HEK293 (cell line): ENCODE measurements at regions not wholly inside any gene's neighbourhood (a gene's known extent, or its start where the extent isn't known, plus 50 kb on each side); places are given as distances from the start of the nearest gene placed in this dataset.

ENCODE experiments used
- CTCF ChIA-PET: fragments of 350-600 bp; formaldehyde crosslinking; extraction: SDS; loops from one replicate; lab custom pipeline; 2021; ENCODE audit warnings: antibody characterized with exemption; lab: Yijun Ruan, JAX
- POLR2A ChIA-PET: fragments of 300-600 bp; formaldehyde crosslinking; extraction: SDS; loops from one replicate; lab custom pipeline; 2020; ENCODE audit warnings: antibody characterized with exemption, inconsistent platforms; lab: Yijun Ruan, JAX
- H3K27ac ChIP-seq: fragments of 200-500 bp; sonication (Bioruptor generic); 2 replicates; pipeline ENCODE4 v1.5.1; 2014; ENCODE audit warnings: low read depth, low read length, control low read depth, inconsistent platforms; ENCODE audit errors: extremely low read depth
- H3K36me3 ChIP-seq, 2 experiments: fragments of 200-500 bp in 1 of 2; sonication (Bioruptor generic) in 1 of 2; 1 replicate in 1 of 2; 2 replicates in 1 of 2; pipeline ENCODE4 v1.5.1; 2014 to 2017; ENCODE audit warnings: inconsistent platforms in 2 of 2, low read length in 2 of 2; ENCODE audit not compliant: control insufficient read depth in 2 of 2, insufficient read depth in 1 of 2
- H3K4me1 ChIP-seq: fragments of 200-500 bp; sonication (Bioruptor generic); 2 replicates; pipeline ENCODE4 v1.5.1; 2014; ENCODE audit warnings: mild to moderate bottlenecking, low read length, inconsistent platforms; ENCODE audit not compliant: control insufficient read depth, insufficient read depth
- H3K4me3 ChIP-seq: 2 replicates; pipeline ENCODE4 v1.5.1; 2011; ENCODE audit warnings: low read depth, mild to moderate bottlenecking, control low read depth, low read length, moderate library complexity
- H3K9me3 ChIP-seq: fragments of 200-500 bp; sonication (Bioruptor generic); 2 replicates; pipeline ENCODE4 v1.5.1; 2014; ENCODE audit warnings: low read depth, low read length, inconsistent platforms; ENCODE audit not compliant: control insufficient read depth, insufficient read depth
- BCL11B ChIP-seq: fragments of 450-650 bp; formaldehyde crosslinking; IDR thresholded peaks from 2 replicates; pipeline ENCODE4 v1.5.1; 2016; ENCODE audit warnings: low read depth, missing biosample characterization, missing genetic modification characterization
- GFI1B ChIP-seq: fragments of 450-650 bp; formaldehyde crosslinking; IDR thresholded peaks from 2 replicates; pipeline ENCODE4 v1.5.1; 2016; ENCODE audit warnings: missing biosample characterization, missing genetic modification characterization
- MYNN ChIP-seq: fragments of 450-650 bp; formaldehyde crosslinking; IDR thresholded peaks from 2 replicates; pipeline ENCODE4 v1.5.1; 2016; ENCODE audit warnings: missing biosample characterization, missing genetic modification characterization, borderline replicate concordance
- PBX3 ChIP-seq: sonication (generic); formaldehyde crosslinking; IDR thresholded peaks from 2 replicates; pipeline ENCODE4 v1.8.1; 2022; ENCODE audit warnings: mild to moderate bottlenecking, moderate library complexity, missing genetic modification reagents
- RBAK ChIP-seq: fragments of 450-650 bp; formaldehyde crosslinking; IDR thresholded peaks from 2 replicates; pipeline ENCODE4 v1.5.1; 2016; ENCODE audit warnings: missing biosample characterization, missing genetic modification characterization
- REST ChIP-seq: fragments of 450-650 bp; formaldehyde crosslinking; IDR thresholded peaks from 2 replicates; pipeline ENCODE4 v1.5.1; 2016; ENCODE audit warnings: missing biosample characterization, missing genetic modification characterization
- SP7 ChIP-seq: fragments of 450-650 bp; formaldehyde crosslinking; IDR thresholded peaks from 2 replicates; pipeline ENCODE4 v1.5.1; 2016; ENCODE audit warnings: missing biosample characterization, missing genetic modification characterization
- TCF7L2 ChIP-seq: IDR thresholded peaks from 2 replicates; pipeline ENCODE4 v1.6.1; 2011; ENCODE audit warnings: low read depth, mild to moderate bottlenecking, inconsistent platforms, low read length, moderate library complexity, borderline replicate concordance
- ZEB2 ChIP-seq: fragments of 450-650 bp; formaldehyde crosslinking; IDR thresholded peaks from 2 replicates; pipeline ENCODE4 v1.5.1; 2016; ENCODE audit warnings: missing biosample characterization, missing genetic modification characterization
- ZNF140 ChIP-seq: fragments of 450-650 bp; formaldehyde crosslinking; IDR thresholded peaks from 2 replicates; pipeline ENCODE4 v1.5.1; 2016; ENCODE audit warnings: missing biosample characterization, missing genetic modification characterization
- ZNF214 ChIP-seq: fragments of 450-650 bp; formaldehyde crosslinking; IDR thresholded peaks from 2 replicates; pipeline ENCODE4 v1.5.1; 2017; ENCODE audit warnings: missing biosample characterization, mild to moderate bottlenecking, missing genetic modification characterization, borderline replicate concordance
- ZNF248 ChIP-seq: fragments of 450-650 bp; formaldehyde crosslinking; IDR thresholded peaks from 2 replicates; pipeline ENCODE4 v1.5.1; 2017; ENCODE audit warnings: missing biosample characterization, missing genetic modification characterization
- ZNF391 ChIP-seq: fragments of 450-650 bp; formaldehyde crosslinking; IDR thresholded peaks from 2 replicates; pipeline ENCODE4 v1.5.1; 2016; ENCODE audit warnings: low read depth, missing biosample characterization, missing genetic modification characterization, borderline replicate concordance
- ZNF488 ChIP-seq: fragments of 450-650 bp; formaldehyde crosslinking; IDR thresholded peaks from 2 replicates; pipeline ENCODE4 v1.5.1; 2016; ENCODE audit warnings: missing biosample characterization, missing genetic modification characterization
- ZNF560 ChIP-seq: fragments of 450-650 bp; formaldehyde crosslinking; IDR thresholded peaks from 2 replicates; pipeline ENCODE4 v1.5.1; 2017; ENCODE audit warnings: missing biosample characterization, missing genetic modification characterization, borderline replicate concordance
- ZNF585B ChIP-seq: fragments of 450-650 bp; formaldehyde crosslinking; IDR thresholded peaks from 2 replicates; pipeline ENCODE4 v1.5.1; 2016; ENCODE audit warnings: missing biosample characterization, missing genetic modification characterization
- ZNF596 ChIP-seq: fragments of 450-650 bp; IDR thresholded peaks from 2 replicates; pipeline ENCODE4 v1.5.0; 2018; ENCODE audit warnings: missing biosample characterization, mild to moderate bottlenecking, missing genetic modification characterization, moderate library complexity
- ZNF707 ChIP-seq: fragments of 450-650 bp; formaldehyde crosslinking; IDR thresholded peaks from 2 replicates; pipeline ENCODE4 v1.5.1; 2016; ENCODE audit warnings: missing biosample characterization, missing genetic modification characterization
- ZNF792 ChIP-seq: fragments of 450-650 bp; formaldehyde crosslinking; IDR thresholded peaks from 2 replicates; pipeline ENCODE4 v1.5.1; 2016; ENCODE audit warnings: missing biosample characterization, missing genetic modification characterization
- ZNF830 ChIP-seq: fragments of 450-650 bp; IDR thresholded peaks from 2 replicates; pipeline ENCODE4 v1.5.0; 2018; ENCODE audit warnings: missing biosample characterization, missing genetic modification characterization, low read depth, mild to moderate bottlenecking, moderate library complexity
- ZSCAN23 ChIP-seq: fragments of 450-650 bp; formaldehyde crosslinking; IDR thresholded peaks from 2 replicates; pipeline ENCODE4 v1.5.1; 2016; ENCODE audit warnings: missing biosample characterization, missing genetic modification characterization
- TF ChIP-seq, protein P1 (sequence below): fragments of 450-650 bp; formaldehyde crosslinking; conservative IDR thresholded peaks from 2 replicates; pipeline ENCODE4 v1.5.1; 2016; ENCODE audit warnings: low read depth, missing biosample characterization, missing genetic modification characterization

DNA sequence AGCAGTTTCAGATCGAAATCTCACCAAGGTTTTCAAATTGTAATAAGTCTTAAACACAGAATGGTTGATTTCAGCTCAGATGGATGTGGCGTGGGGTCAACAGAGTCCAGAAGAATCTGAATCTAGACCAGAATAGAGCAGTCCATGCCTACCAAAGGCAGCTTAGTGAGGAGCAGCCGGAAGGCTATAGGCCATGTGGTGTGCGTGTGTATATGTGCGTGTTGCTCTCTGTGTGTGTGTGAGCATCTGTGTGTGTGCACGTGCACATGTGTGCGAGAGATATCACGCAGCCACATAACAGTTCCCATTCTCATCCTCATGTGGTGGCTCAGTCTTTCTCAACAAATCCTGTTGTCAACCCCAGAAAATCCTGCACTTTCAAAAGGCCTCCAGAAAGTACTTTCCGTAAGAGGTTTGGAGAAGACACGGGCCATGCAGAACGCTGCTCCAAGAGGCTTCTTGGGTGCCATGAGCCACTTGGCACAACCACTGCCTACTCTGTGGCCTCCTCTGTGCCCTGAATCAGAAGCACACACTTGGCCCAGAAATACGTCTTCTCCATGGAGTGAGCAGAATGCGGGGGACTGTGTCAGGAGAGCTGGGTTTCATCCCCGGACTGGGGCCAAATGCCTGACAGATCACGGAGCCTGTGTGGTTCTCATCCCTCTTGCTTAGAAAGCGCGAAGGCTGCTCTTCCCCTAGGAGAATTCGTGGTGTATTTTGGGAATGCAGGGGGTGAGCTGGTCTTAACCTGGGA is 67.3 kb downstream of the ACKR3 start (continued):
- no peak for TF ChIP-seq ZNF214 (tag by site-specific recombination)
- TF ChIP-seq PBX3, result no peak
- TF ChIP-seq TCF7L2, result no peak
- no peak for TF ChIP-seq GFI1B
- no peak for TF ChIP-seq SP7
- TF ChIP-seq ZNF830 (tag by site-specific recombination), result no peak
- TF ChIP-seq ZSCAN23 (tag by site-specific recombination), result no peak

- TF ChIP-seq ZNF560, result no peak
- no peak for TF ChIP-seq ZNF596 (tag by site-specific recombination)
- TF ChIP-seq ZNF214 (tag by site-specific recombination), result no peak
- no peak for TF ChIP-seq SP7
- no peak for TF ChIP-seq BCL11B (tag by site-specific recombination)
- TF ChIP-seq RBAK (tag by site-specific recombination), result no peak
- TF ChIP-seq ZNF248 (tag by site-specific recombination), result no peak
- TF ChIP-seq ZNF488 (tag by site-specific recombination), result no peak
- no peak for TF ChIP-seq ZNF585B (tag by site-specific recombination)
- TF ChIP-seq ZNF140 (tag by site-specific recombination), result no peak
- TF ChIP-seq ZNF391 (tag by site-specific recombination), result no peak
- TF ChIP-seq, all 188 proteins: peak for 0
- Histone ChIP-seq H3K4me1 (no peaks in the 10 kb centered on the region), H3K27ac (no peak overlapping the region), H3K36me3 (no peaks in the 10 kb centered on the region), H3K4me3 (no peak overlapping the region), H3K9me3 (no peaks in the 10 kb centered on the region)
- POLR2A ChIA-PET, result no interaction called here
- CTCF ChIA-PET, result interaction anchor here (0.6 kb wide), 2 partner anchors 13 to 328 kb away, joined by 3 read pairs; no protein-coding TSS in a partner anchor
Observed at GRCh38 chr2:236637686-236638569, 68.3 kb downstream of the ACKR3 start.

- no peak overlapping the region for H3K27ac ChIP-seq
- no peaks in the 10 kb centered on the region for H3K9me3 ChIP-seq
- H3K4me1 ChIP-seq, result no peaks in the 10 kb centered on the region
- CTCF ChIA-PET, result no interaction called here
- H3K36me3 ChIP-seq, result no peaks in the 10 kb centered on the region
- H3K4me3 ChIP-seq, result no peak overlapping the region
- POLR2A ChIA-PET, result no interaction called here
- no peak for TF ChIP-seq REST
- no peak for TF ChIP-seq ZNF792 (tag by site-specific recombination)
- TF ChIP-seq, protein P1, sequence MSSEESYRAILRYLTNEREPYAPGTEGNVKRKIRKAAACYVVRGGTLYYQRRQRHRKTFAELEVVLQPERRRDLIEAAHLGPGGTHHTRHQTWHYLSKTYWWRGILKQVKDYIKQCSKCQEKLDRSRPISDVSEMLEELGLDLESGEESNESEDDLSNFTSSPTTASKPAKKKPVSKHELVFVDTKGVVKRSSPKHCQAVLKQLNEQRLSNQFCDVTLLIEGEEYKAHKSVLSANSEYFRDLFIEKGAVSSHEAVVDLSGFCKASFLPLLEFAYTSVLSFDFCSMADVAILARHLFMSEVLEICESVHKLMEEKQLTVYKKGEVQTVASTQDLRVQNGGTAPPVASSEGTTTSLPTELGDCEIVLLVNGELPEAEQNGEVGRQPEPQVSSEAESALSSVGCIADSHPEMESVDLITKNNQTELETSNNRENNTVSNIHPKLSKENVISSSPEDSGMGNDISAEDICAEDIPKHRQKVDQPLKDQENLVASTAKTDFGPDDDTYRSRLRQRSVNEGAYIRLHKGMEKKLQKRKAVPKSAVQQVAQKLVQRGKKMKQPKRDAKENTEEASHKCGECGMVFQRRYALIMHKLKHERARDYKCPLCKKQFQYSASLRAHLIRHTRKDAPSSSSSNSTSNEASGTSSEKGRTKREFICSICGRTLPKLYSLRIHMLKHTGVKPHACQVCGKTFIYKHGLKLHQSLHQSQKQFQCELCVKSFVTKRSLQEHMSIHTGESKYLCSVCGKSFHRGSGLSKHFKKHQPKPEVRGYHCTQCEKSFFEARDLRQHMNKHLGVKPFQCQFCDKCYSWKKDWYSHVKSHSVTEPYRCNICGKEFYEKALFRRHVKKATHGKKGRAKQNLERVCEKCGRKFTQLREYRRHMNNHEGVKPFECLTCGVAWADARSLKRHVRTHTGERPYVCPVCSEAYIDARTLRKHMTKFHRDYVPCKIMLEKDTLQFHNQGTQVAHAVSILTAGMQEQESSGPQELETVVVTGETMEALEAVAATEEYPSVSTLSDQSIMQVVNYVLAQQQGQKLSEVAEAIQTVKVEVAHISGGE (tag by site-specific recombination), result no peak
- no peak for TF ChIP-seq ZNF391 (tag by site-specific recombination)
- TF ChIP-seq ZNF707 (tag by site-specific recombination), result no peak
- no peak for TF ChIP-seq ZEB2
- TF ChIP-seq MYNN (tag by site-specific recombination), result no peak
Observed at GRCh38 chr2:236638707-236639106, 69.1 kb downstream of the ACKR3 start.
